ENCODE measurements at regions not wholly inside any gene's neighbourhood (a gene's known extent, or its start where the extent isn't known, plus 50 kb on each side); places are given as distances from the start of the nearest gene placed in this dataset.

DNA sequence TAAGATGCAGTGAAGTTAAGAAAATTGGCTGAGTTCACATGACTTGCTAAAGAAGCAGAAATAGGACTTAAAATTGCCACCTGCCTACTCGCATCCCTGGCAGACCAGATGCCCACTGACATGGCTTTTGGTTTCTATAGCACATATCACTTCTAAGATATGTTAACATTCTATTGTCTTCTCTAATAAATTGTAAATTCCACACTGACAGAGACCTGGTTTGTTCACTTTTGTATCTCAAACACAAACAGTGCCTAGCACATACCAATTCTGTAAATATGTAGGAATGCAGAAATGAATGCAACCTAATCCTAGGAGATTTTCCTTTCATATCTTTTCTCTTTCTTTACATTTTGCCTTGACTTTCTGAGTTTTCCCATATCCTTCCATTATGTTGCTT, 1047.6 kb downstream of the AACS start:
- Histone ChIP-seq H3K79me2 (ENCODE audit: insufficient read depth, low read length) (no peaks in the 10 kb centered on the region), H4K20me1 (ENCODE audit: low read depth, low read length) (no peaks in the 10 kb centered on the region), H3K4me2 (ENCODE audit: low read depth, low read length, poor library complexity, severe bottlenecking) (no peak overlapping the region), H3K9me3 (ENCODE audit: insufficient read depth, low read length) (no peaks in the 10 kb centered on the region), H3K27ac (ENCODE audit: low read depth, low read length) (no peak overlapping the region), H3K9me2 (replicated peaks; ENCODE audit: insufficient read depth, low read length) (no peaks in the 10 kb centered on the region; the same call in 1 of the 2 replicates), H3F3A (ENCODE audit: insufficient read depth) (no peaks in the 10 kb centered on the region), H3K27me3 (ENCODE audit: low read length) (no peaks in the 10 kb centered on the region), H3K36me3 (ENCODE audit: low read length) (no peaks in the 10 kb centered on the region), H3K4me3 (ENCODE audit: insufficient read depth, low read length, poor library complexity, severe bottlenecking) (no peak overlapping the region), H2AFZ (ENCODE audit: low read depth, low read length, severe bottlenecking) (no peak overlapping the region), H3K9ac (ENCODE audit: low read length) (no peak overlapping the region)
- no peak for TF ChIP-seq EZH2phosphoT487 (conservative IDR thresholded peaks at IDR 0.05; ENCODE audit: low read length)
- TF ChIP-seq, protein P1, sequence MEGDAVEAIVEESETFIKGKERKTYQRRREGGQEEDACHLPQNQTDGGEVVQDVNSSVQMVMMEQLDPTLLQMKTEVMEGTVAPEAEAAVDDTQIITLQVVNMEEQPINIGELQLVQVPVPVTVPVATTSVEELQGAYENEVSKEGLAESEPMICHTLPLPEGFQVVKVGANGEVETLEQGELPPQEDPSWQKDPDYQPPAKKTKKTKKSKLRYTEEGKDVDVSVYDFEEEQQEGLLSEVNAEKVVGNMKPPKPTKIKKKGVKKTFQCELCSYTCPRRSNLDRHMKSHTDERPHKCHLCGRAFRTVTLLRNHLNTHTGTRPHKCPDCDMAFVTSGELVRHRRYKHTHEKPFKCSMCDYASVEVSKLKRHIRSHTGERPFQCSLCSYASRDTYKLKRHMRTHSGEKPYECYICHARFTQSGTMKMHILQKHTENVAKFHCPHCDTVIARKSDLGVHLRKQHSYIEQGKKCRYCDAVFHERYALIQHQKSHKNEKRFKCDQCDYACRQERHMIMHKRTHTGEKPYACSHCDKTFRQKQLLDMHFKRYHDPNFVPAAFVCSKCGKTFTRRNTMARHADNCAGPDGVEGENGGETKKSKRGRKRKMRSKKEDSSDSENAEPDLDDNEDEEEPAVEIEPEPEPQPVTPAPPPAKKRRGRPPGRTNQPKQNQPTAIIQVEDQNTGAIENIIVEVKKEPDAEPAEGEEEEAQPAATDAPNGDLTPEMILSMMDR (IDR thresholded peaks at IDR 0.05; ENCODE audit: insufficient read depth, low read length, poor library complexity, severe bottlenecking), result no peak

DNA sequence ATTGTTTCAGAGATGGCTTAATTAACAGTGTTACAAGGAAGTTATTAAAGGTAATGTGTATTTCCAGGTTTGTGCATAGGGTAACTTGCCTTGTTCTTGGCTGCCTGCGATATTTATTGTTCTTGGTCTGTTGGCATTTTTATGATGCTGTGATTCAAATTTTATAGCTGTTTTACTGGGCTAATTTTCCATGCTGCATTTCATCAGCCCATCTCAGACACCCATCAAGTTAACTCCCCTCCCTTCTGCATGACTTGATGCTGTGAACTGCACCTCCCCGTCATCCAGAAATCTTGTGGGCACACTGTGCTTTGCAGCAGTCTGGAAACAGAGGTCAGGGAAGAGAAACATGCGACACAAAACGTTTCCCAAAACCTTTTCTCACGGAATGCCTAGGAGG, 1049.2 kb downstream of the AACS start:
- H3K79me2 ChIP-seq (ENCODE audit: insufficient read depth, low read length), result no peaks in the 10 kb centered on the region
- no peaks in the 10 kb centered on the region for H3K27me3 ChIP-seq (ENCODE audit: low read length)
- no peaks in the 10 kb centered on the region for H3F3A ChIP-seq (ENCODE audit: insufficient read depth)
- H2AFZ ChIP-seq (ENCODE audit: low read depth, low read length, severe bottlenecking), result no peak overlapping the region
- no peak overlapping the region for H3K4me3 ChIP-seq (ENCODE audit: insufficient read depth, low read length, poor library complexity, severe bottlenecking)
- no peak overlapping the region for H3K9ac ChIP-seq (ENCODE audit: low read length)
- no peaks in the 10 kb centered on the region for H3K36me3 ChIP-seq (ENCODE audit: low read length)
- no peaks in the 10 kb centered on the region for H4K20me1 ChIP-seq (ENCODE audit: low read depth, low read length)
- no peak overlapping the region for H3K27ac ChIP-seq (ENCODE audit: low read depth, low read length)
- no peaks in the 10 kb centered on the region for H3K9me3 ChIP-seq (ENCODE audit: insufficient read depth, low read length)
- H3K4me2 ChIP-seq (ENCODE audit: low read depth, low read length, poor library complexity, severe bottlenecking), result no peak overlapping the region
- H3K9me2 ChIP-seq (replicated peaks; ENCODE audit: insufficient read depth, low read length), result no peaks in the 10 kb centered on the region; the same call in 1 of the 2 replicates
- no peak for TF ChIP-seq EZH2phosphoT487 (conservative IDR thresholded peaks at IDR 0.05; ENCODE audit: low read length)
- TF ChIP-seq, protein P1 (IDR thresholded peaks at IDR 0.05; ENCODE audit: insufficient read depth, low read length, poor library complexity, severe bottlenecking), result no peak

- Histone ChIP-seq H2AFZ (ENCODE audit: low read depth, low read length, severe bottlenecking) (no peak overlapping the region), H3K9me3 (ENCODE audit: insufficient read depth, low read length) (no peaks in the 10 kb centered on the region), H3K27ac (ENCODE audit: low read depth, low read length) (no peak overlapping the region), H4K20me1 (ENCODE audit: low read depth, low read length) (no peaks in the 10 kb centered on the region), H3K9me2 (replicated peaks; ENCODE audit: insufficient read depth, low read length) (no peaks in the 10 kb centered on the region; the same call in 1 of the 2 replicates), H3F3A (ENCODE audit: insufficient read depth) (no peaks in the 10 kb centered on the region), H3K4me3 (ENCODE audit: insufficient read depth, low read length, poor library complexity, severe bottlenecking) (no peak overlapping the region), H3K36me3 (ENCODE audit: low read length) (no peaks in the 10 kb centered on the region), H3K27me3 (ENCODE audit: low read length) (no peaks in the 10 kb centered on the region), H3K4me2 (ENCODE audit: low read depth, low read length, poor library complexity, severe bottlenecking) (no peak overlapping the region), H3K79me2 (ENCODE audit: insufficient read depth, low read length) (no peaks in the 10 kb centered on the region), H3K9ac (ENCODE audit: low read length) (no peak overlapping the region)
- TF ChIP-seq EZH2phosphoT487 (conservative IDR thresholded peaks at IDR 0.05; ENCODE audit: low read length), result no peak
- TF ChIP-seq, protein P1 (IDR thresholded peaks at IDR 0.05; ENCODE audit: insufficient read depth, low read length, poor library complexity, severe bottlenecking), result no peak
These were observed 1052.3 kb downstream of the AACS start for GRCh38 chr12:126117502-126117901.
